Astrocyte of the spinal cord (primary cell): ENCODE measurements at regions not wholly inside any gene's neighbourhood (a gene's known extent, or its start where the extent isn't known, plus 50 kb on each side); places are given as distances from the start of the nearest gene placed in this dataset.
A peak's percentile ranks its signal among the peaks of the same experiment; 100 is the strongest.

Experiments used
- DNase-seq: peaks from one replicate; pipeline ENCODE4 v3.0.0; 2011; ENCODE audit warnings: low read depth, low spot score
- H3K4me3 ChIP-seq: 2 replicates; pipeline ENCODE4 v1.5.1; 2011; ENCODE audit warnings: low read depth, mild to moderate bottlenecking, low read length, moderate library complexity
- CTCF ChIP-seq: IDR thresholded peaks from 2 replicates; pipeline ENCODE4 v1.5.1; 2012; ENCODE audit warnings: low read depth, mild to moderate bottlenecking, low read length, inconsistent platforms
- in situ Hi-C: cut with HindIII; loops from 2 replicates; pipeline ENCODE4 v1.10.0; 2017; ENCODE audit warnings: low sequenced_read_pairs

GRCh38 chr2:151063271-151063670 is 198.4 kb downstream of the RBM43 start:
- peak; percentile 30 for DNase-seq
- in situ Hi-C loops: no loop called here
- no peak for TF ChIP-seq CTCF
- no peak overlapping the region for H3K4me3 ChIP-seq

GRCh38 chr2:151060287-151060686 is 201.4 kb downstream of the RBM43 start:
- no peak for DNase-seq
- in situ Hi-C loops: no loop called here
- no peak for TF ChIP-seq CTCF
- no peak overlapping the region for H3K4me3 ChIP-seq

GRCh38 chr2:151056870-151057269 is 204.8 kb downstream of the RBM43 start:
- in situ Hi-C loops: no loop called here
- no peak for DNase-seq
- no peak for TF ChIP-seq CTCF

GRCh38 chr2:151053661-151053990 is 208.0 kb downstream of the RBM43 start:
- no peak for TF ChIP-seq CTCF
- DNase-seq: no peak
- in situ Hi-C loops: no loop called here
- H3K4me3 ChIP-seq: no peak overlapping the region

More at GRCh38 chr2:151056870-151057269, 204.8 kb downstream of the RBM43 start:
- no peak overlapping the region for H3K4me3 ChIP-seq

GRCh38 chr2:151052850-151053660 is 208.6 kb downstream of the RBM43 start:
- no peak overlapping the region for H3K4me3 ChIP-seq
- in situ Hi-C loops: no loop called here
- DNase-seq: no peak
- TF ChIP-seq CTCF: no peak

- peak; percentile 81 for TF ChIP-seq CTCF
- DNase-seq: peak; percentile 67
- in situ Hi-C loops: no loop called here
- H3K4me3 ChIP-seq: no peak overlapping the region
Measured at GRCh38 chr2:151051574-151052220, 210.0 kb downstream of the RBM43 start.
